ENCODE measurements at regions not wholly inside any gene's neighbourhood (a gene's known extent, or its start where the extent isn't known, plus 50 kb on each side); places are given as distances from the start of the nearest gene placed in this dataset.

DNA sequence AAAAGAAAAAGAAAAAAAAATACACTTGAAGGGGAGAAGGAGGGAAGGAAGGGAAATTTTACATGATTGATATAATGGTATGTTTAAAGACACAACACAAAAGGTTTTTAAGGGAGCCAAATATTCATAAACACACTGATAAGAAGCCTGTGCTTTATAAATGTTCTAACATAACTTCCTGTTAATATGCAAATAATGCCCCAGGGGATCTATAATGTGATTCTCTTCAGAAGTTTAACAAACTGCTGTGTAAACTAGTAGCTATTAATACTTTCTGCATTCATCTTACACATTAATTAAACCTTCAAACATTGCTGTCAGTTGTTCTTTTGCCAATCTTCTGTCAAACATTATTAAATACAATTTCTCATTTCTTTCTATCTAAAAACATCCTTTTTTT, 231.6 kb downstream of the TJP1 start:
- TF ChIP-seq, protein P1, sequence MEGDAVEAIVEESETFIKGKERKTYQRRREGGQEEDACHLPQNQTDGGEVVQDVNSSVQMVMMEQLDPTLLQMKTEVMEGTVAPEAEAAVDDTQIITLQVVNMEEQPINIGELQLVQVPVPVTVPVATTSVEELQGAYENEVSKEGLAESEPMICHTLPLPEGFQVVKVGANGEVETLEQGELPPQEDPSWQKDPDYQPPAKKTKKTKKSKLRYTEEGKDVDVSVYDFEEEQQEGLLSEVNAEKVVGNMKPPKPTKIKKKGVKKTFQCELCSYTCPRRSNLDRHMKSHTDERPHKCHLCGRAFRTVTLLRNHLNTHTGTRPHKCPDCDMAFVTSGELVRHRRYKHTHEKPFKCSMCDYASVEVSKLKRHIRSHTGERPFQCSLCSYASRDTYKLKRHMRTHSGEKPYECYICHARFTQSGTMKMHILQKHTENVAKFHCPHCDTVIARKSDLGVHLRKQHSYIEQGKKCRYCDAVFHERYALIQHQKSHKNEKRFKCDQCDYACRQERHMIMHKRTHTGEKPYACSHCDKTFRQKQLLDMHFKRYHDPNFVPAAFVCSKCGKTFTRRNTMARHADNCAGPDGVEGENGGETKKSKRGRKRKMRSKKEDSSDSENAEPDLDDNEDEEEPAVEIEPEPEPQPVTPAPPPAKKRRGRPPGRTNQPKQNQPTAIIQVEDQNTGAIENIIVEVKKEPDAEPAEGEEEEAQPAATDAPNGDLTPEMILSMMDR (conservative IDR thresholded peaks at IDR 0.05 in 1 of 2, IDR thresholded peaks at IDR 0.05 in 1 of 2; ENCODE audit: low read depth in 1 of 2, low read length in 2 of 2): no peak
- TF ChIP-seq EZH2 (IDR thresholded peaks at IDR 0.05; ENCODE audit: low read length, missing control alignments): no peak

Measured in fibroblast of lung (primary cell).